ENCODE measurements at regions not wholly inside any gene's neighbourhood (a gene's known extent, or its start where the extent isn't known, plus 50 kb on each side); places are given as distances from the start of the nearest gene placed in this dataset.

DNA sequence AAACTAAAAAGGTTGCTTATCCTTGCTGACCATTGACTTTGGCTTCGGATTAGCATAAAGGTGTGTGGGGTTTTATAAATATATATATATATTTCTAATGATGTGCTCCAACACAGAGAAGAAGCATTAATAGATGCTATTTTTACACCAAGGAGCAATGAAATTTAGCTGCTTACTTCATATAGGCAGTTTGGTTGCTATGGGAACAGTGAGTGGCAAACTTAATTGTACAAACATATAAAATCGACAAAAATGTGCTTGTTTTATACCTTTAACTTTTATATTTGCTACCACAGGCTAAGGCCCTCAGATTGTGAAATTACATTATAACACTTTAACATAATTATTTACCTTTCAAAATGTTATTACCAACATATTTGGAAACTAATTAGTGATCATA is 303.4 kb downstream of the SEC23A start:
- Histone ChIP-seq H3K27me3 (replicated peaks; ENCODE audit: control insufficient read depth, insufficient read depth, low read length) (no peaks in the 10 kb centered on the region), H3K36me3 (ENCODE audit: control insufficient read depth, insufficient read depth, low read length) (no peaks in the 10 kb centered on the region), H3K4me3 (replicated peaks; ENCODE audit: low read depth, low read length) (no peak overlapping the region)
- DNase-seq (ENCODE audit: extremely low read depth, insufficient read length): no peak
- TF ChIP-seq CTCF (IDR thresholded peaks at IDR 0.05; ENCODE audit: insufficient read depth, low read length, poor library complexity, severe bottlenecking): no peak

DNA sequence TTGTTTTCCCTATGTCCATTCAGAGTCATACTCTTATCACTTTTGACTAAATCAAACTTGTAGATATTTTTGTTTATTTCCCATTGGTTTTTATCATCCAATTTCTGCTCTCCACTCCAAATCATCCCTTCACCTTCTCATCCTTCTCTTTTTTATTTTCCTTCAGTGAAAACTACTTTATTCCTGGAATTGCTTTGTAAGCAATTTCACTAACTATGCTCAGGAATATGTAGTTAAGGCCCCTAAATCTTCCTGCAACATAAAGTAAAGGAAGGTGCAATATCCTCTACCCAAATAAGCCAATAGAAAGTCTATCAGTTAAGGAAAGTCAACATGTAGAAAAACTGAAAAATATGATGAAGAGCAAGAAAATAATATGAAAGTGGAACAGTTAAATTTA is 308.4 kb downstream of the SEC23A start:
- DNase-seq (ENCODE audit: extremely low read depth, insufficient read length): no peak
- Histone ChIP-seq H3K27me3 (replicated peaks; ENCODE audit: control insufficient read depth, insufficient read depth, low read length) (no peaks in the 10 kb centered on the region), H3K36me3 (ENCODE audit: control insufficient read depth, insufficient read depth, low read length) (no peaks in the 10 kb centered on the region), H3K4me3 (replicated peaks; ENCODE audit: low read depth, low read length) (no peak overlapping the region)
- no peak for TF ChIP-seq CTCF (IDR thresholded peaks at IDR 0.05; ENCODE audit: insufficient read depth, low read length, poor library complexity, severe bottlenecking)

- no peaks in the 10 kb centered on the region for H3K27me3 ChIP-seq (replicated peaks; ENCODE audit: control insufficient read depth, insufficient read depth, low read length)
- no peaks in the 10 kb centered on the region for H3K36me3 ChIP-seq (ENCODE audit: control insufficient read depth, insufficient read depth, low read length)
- DNase-seq (ENCODE audit: extremely low read depth, insufficient read length): no peak
- H3K4me3 ChIP-seq (replicated peaks; ENCODE audit: low read depth, low read length): no peak overlapping the region
- TF ChIP-seq CTCF (IDR thresholded peaks at IDR 0.05; ENCODE audit: insufficient read depth, low read length, poor library complexity, severe bottlenecking): no peak
Observed at GRCh38 chr14:38791862-38792261, 311.2 kb downstream of the SEC23A start.

- H3K27me3 ChIP-seq (replicated peaks; ENCODE audit: control insufficient read depth, insufficient read depth, low read length): no peaks in the 10 kb centered on the region
- DNase-seq (ENCODE audit: extremely low read depth, insufficient read length): no peak
- TF ChIP-seq CTCF (IDR thresholded peaks at IDR 0.05; ENCODE audit: insufficient read depth, low read length, poor library complexity, severe bottlenecking): no peak
- no peaks in the 10 kb centered on the region for H3K36me3 ChIP-seq (ENCODE audit: control insufficient read depth, insufficient read depth, low read length)
- H3K4me3 ChIP-seq (replicated peaks; ENCODE audit: low read depth, low read length): no peak overlapping the region
Observed at GRCh38 chr14:38790916-38791315, 312.1 kb downstream of the SEC23A start.

DNA sequence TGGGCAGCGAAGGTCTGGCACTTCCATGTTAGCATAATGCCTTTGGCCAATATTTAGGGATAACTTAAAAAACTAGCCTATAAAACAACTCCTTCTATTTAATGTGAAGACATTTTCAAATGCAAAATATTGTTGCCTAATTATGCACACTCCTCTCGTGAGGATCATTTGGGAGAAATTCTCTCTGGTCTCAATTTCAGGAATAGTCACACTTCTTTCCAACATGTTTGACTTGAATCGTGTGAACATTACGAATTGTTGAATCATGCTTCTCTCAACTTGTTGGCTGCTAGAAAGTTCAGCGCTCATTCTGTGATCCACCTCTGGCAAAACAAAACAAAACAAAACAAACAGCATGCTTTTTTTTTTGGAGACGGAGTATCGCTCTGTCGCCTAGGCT is 313.2 kb downstream of the SEC23A start:
- H3K27me3 ChIP-seq (replicated peaks; ENCODE audit: control insufficient read depth, insufficient read depth, low read length): no peaks in the 10 kb centered on the region
- no peaks in the 10 kb centered on the region for H3K36me3 ChIP-seq (ENCODE audit: control insufficient read depth, insufficient read depth, low read length)
- no peak for DNase-seq (ENCODE audit: extremely low read depth, insufficient read length)
- no peak overlapping the region for H3K4me3 ChIP-seq (replicated peaks; ENCODE audit: low read depth, low read length)
- no peak for TF ChIP-seq CTCF (IDR thresholded peaks at IDR 0.05; ENCODE audit: insufficient read depth, low read length, poor library complexity, severe bottlenecking)

DNA sequence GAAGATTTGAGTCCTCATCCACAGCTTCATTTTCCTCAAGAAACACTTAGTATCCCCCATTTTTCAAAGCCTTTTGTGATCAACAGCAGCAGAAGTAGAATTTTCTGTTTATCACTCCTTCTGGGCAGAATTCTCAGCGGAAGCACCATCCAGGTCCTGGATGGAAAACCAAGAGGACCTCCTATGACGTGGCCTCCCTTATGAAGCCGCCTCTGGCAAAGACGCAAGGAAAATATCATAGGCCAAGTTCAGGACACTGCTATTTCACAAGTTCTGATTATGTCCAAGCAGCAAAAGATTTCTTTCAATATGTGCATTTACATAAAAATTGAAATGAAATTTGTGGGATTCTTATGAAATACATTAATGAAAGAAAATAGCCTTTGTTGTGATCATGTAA is 315.0 kb downstream of the SEC23A start:
- H3K27me3 ChIP-seq (replicated peaks; ENCODE audit: control insufficient read depth, insufficient read depth, low read length): no peaks in the 10 kb centered on the region
- DNase-seq (ENCODE audit: extremely low read depth, insufficient read length): no peak
- no peak overlapping the region for H3K4me3 ChIP-seq (replicated peaks; ENCODE audit: low read depth, low read length)
- H3K36me3 ChIP-seq (ENCODE audit: control insufficient read depth, insufficient read depth, low read length): no peaks in the 10 kb centered on the region
- no peak for TF ChIP-seq CTCF (IDR thresholded peaks at IDR 0.05; ENCODE audit: insufficient read depth, low read length, poor library complexity, severe bottlenecking)

All from GM06990 (cell line).